ENCODE measurements at regions not wholly inside any gene's neighbourhood (a gene's known extent, or its start where the extent isn't known, plus 50 kb on each side); places are given as distances from the start of the nearest gene placed in this dataset.

DNA sequence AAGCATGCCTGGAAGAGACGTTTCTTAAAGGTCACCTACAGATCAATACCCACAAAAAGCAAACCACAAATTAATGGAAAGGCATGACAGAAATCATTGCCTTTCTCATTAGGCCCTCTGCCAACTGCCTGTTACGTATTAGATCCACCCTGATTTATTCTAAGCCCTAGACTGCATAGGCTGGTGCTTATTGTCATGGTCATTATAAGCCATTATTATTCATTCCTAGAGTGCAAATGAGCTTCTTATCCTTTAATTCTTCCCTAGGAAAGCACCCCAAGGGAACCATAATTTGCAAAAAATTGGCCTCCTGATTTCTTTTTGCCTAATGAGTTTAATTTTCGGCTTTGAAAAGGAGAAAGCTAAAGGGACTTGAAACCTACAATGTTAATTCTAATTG lies 184.2 kb upstream of the GPRIN3 start:
- TF ChIP-seq, protein P1, sequence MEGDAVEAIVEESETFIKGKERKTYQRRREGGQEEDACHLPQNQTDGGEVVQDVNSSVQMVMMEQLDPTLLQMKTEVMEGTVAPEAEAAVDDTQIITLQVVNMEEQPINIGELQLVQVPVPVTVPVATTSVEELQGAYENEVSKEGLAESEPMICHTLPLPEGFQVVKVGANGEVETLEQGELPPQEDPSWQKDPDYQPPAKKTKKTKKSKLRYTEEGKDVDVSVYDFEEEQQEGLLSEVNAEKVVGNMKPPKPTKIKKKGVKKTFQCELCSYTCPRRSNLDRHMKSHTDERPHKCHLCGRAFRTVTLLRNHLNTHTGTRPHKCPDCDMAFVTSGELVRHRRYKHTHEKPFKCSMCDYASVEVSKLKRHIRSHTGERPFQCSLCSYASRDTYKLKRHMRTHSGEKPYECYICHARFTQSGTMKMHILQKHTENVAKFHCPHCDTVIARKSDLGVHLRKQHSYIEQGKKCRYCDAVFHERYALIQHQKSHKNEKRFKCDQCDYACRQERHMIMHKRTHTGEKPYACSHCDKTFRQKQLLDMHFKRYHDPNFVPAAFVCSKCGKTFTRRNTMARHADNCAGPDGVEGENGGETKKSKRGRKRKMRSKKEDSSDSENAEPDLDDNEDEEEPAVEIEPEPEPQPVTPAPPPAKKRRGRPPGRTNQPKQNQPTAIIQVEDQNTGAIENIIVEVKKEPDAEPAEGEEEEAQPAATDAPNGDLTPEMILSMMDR (IDR thresholded peaks at IDR 0.05): no peak
- TF ChIP-seq POLR2A (IDR thresholded peaks at IDR 0.05): no peak
